Stimulated activated memory B cell treated with anti-CD40 and anti-IgM and Interleukin-4, amounts not matched to agents 10 μg/mL and 1 μg/mL and 100 μg/mL, for 72 hours (primary cell): ENCODE measurements at regions not wholly inside any gene's neighbourhood (a gene's known extent, or its start where the extent isn't known, plus 50 kb on each side); places are given as distances from the start of the nearest gene placed in this dataset.
A peak's percentile ranks its signal among the peaks of the same experiment; 100 is the strongest.
"Not testable (repeated sequence)": the region's sequence is repeated elsewhere in the genome, so short reads cannot be mapped to it uniquely, and the experiment has no call there.

ENCODE experiments used
- ATAC-seq: fragments of 150-1000 bp; cut with Tn5 transposase; 2 replicates; pipeline ENCODE4 v1.10.0; 2021
- H3K27ac Mint-ChIP-seq: one replicate; pipeline ENCODE4 v1.8.0; 2022; ENCODE audit warnings: mild to moderate bottlenecking, mixed read lengths
- H3K27me3 Mint-ChIP-seq: one replicate; pipeline ENCODE4 v1.8.0; 2022; ENCODE audit warnings: mixed read lengths
- H3K36me3 Mint-ChIP-seq: one replicate; pipeline ENCODE4 v1.8.0; 2022; ENCODE audit warnings: mixed read lengths
- H3K4me1 Mint-ChIP-seq: one replicate; pipeline ENCODE4 v1.8.0; 2022; ENCODE audit warnings: mixed read lengths
- H3K4me3 Mint-ChIP-seq: one replicate; pipeline ENCODE4 v1.8.0; 2022; ENCODE audit warnings: mild to moderate bottlenecking, moderate library complexity, mixed read lengths
- H3K9me3 Mint-ChIP-seq: one replicate; pipeline ENCODE4 v1.8.0; 2022; ENCODE audit warnings: mixed read lengths

DNA sequence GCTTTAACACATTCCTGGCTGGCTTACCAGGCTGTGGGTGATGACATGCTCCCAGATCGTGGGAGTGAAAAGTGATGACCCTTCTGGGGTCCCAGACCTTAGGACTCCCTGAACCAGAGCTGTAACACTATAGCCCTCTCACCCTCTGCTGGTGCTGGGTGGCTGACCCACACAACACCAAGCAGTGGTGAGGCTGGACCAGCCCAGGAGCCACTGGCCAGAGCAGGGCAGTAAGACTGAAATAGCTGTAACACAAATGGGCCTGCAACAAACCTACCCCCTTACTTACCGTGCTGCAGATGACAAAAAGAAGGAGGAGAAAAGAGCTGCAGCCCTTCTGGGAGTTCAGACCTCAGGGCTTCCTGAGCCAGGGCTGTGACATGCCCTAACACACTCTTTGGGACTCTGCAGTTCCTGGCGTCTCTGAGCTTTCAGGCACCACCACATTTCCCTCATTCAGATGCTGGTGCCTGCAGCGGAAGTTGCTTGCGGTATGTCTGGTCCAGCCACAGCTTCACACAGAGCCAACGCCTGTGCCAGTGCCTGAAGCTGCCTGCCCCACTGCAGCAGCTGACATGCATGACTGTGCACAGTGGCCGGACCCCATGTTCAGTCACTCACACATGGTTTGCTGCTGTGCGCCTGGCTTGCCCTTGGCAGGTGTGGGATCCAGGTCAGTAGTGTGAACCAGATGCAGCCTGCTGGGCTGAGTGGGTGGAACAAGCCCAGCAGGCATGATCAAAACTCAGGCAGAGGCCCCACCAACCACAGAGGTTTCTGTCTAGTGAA lies 1247.4 kb downstream of the EFNA5 start:
- Mint-ChIP-seq H3K4me1 (no peaks in the 10 kb centered on the region), H3K4me3 (no peak overlapping the region), H3K27ac (no peak overlapping the region), H3K27me3 (no peaks in the 10 kb centered on the region), H3K36me3 (no peaks in the 10 kb centered on the region), H3K9me3 (peaks cover 2% of the 10 kb centered on the region)
- ATAC-seq = peak; percentile 43

DNA sequence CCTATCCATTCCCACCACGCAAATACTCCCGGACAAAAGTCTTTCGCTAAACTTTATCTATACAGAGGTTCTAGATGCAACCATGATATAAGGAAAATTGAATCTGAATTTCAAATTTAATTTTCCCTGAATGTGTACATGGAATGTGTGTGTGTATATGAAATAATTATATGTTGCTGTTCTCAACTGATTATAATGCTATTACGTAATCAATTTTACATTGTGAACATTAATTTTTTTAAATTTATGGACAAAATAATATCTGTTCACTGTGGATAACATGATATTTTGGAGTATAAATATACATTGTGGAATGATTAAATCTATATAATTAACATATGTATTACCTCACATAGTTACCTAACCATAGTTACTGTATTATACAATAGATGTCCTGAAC lies 1250.6 kb downstream of the EFNA5 start:
- no peak for ATAC-seq
- no peak overlapping the region for H3K4me3 Mint-ChIP-seq
- H3K27me3 Mint-ChIP-seq = no peaks in the 10 kb centered on the region
- no peaks in the 10 kb centered on the region for H3K36me3 Mint-ChIP-seq
- H3K27ac Mint-ChIP-seq = no peak overlapping the region
- peaks cover 5% of the 10 kb centered on the region for H3K9me3 Mint-ChIP-seq
- no peaks in the 10 kb centered on the region for H3K4me1 Mint-ChIP-seq

DNA sequence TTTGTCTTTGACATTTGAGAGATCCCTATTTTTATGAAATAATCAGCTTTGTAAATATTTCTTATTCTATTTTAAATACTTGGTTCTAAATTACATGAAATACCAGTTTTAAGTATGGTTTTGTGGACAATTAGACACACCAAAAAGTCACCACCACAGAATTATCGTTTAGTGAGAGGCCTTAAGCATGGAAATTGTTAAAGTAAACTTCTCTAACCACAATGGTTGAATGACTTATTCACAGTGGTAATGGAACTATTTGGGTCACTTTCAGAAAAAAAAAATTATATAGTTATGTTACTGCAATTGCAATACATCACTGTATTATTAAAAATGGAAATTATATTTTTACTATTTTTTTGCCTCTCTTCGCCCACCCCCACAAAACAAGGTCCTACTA lies 1252.5 kb downstream of the EFNA5 start:
- ATAC-seq = no peak
- Mint-ChIP-seq H3K27me3 (no peaks in the 10 kb centered on the region), H3K27ac (no peak overlapping the region), H3K4me3 (no peak overlapping the region), H3K9me3 (peaks cover 5% of the 10 kb centered on the region), H3K36me3 (no peaks in the 10 kb centered on the region), H3K4me1 (no peaks in the 10 kb centered on the region)

DNA sequence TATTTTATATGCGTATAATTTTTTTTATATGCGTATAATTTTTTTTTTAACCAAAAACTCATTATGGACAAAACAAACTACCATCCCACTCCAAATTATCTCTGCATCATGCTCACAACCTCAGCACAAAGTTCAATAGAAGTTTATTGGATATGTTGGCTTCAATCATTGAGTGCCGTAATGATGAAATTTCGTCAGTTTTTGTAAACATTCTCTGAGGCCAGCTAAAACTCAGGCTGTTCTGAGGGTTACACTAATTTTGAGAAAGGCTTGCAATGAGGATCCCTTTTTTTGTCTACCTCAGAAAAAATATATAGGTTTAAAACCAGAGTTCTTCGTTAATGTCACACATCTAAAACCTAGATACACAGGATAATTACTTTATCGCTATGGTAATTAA lies 1253.2 kb downstream of the EFNA5 start:
- Mint-ChIP-seq H3K9me3 (peaks cover 5% of the 10 kb centered on the region), H3K27ac (no peak overlapping the region), H3K36me3 (no peaks in the 10 kb centered on the region), H3K4me1 (no peaks in the 10 kb centered on the region), H3K4me3 (no peak overlapping the region), H3K27me3 (no peaks in the 10 kb centered on the region)
- ATAC-seq = no peak

DNA sequence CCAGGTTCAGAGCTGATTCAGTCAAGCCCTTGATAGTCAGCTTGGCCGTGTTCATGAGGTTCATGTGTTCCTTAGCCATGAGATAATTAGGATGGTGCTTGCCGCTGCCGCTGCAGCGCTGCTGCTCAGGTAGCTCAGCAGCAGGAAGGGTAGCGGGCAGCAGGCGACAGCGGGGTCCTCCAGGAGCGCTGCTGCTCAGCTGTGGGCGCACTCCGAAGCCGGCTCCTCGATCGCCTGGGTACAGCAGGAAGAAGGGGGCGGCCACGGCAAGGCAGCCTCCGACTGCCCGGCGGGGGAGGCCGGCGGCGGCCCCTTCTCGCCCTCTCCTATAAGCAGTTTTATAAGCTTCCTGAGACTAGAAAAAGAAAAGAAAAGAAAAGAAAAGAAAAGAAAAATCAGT lies 1253.6 kb downstream of the EFNA5 start:
- Mint-ChIP-seq H3K36me3 (no peaks in the 10 kb centered on the region), H3K9me3 (peaks cover 5% of the 10 kb centered on the region), H3K27me3 (no peaks in the 10 kb centered on the region), H3K4me1 (no peaks in the 10 kb centered on the region), H3K4me3 (no peak overlapping the region), H3K27ac (no peak overlapping the region)
- ATAC-seq = no peak

DNA sequence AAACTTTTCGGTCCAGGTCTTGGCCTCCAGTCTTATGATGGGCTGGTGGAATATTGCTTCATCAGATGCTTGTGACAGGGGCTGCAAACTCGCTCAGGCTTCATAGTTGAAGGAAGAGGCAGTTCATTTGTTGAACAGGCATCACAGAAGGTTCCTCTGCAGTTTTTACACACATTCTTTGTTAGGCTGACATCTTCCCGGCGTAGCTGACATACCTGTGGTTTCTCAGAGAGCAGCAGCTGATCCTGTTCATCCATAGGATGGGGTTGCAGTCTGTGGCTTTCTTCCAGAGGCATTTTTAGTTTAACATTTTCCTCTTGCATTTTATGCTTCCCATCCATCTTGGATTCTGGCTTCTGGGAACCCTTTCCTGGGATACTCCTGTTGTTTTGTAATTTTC lies 1255.2 kb downstream of the EFNA5 start:
- Mint-ChIP-seq H3K27me3 (no peaks in the 10 kb centered on the region), H3K36me3 (no peaks in the 10 kb centered on the region), H3K4me1 (no peaks in the 10 kb centered on the region), H3K27ac (no peak overlapping the region), H3K9me3 (peaks cover 3% of the 10 kb centered on the region), H3K4me3 (no peak overlapping the region)
- ATAC-seq = no peak

DNA sequence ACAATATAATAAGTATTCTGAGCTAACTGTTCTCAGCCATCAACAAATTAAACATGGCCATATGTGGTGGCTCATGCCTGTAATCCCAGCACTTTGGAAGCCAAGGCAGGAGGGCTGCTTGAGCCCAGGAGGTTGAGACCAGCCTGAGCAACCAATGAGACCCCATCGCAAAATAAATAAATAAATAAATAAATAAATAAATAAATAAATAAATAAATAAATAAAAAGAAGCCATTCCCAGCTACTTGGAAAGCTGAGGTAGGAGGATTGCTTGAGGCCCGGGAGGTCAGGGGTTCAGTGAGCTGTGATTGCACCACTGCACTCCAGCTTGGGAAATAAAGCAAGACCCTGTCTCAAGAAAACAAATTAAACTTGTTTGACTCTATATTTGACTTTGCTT lies 1256.4 kb downstream of the EFNA5 start:
- Mint-ChIP-seq H3K4me1 (no peaks in the 10 kb centered on the region), H3K27ac (no peak overlapping the region), H3K9me3 (peaks cover 6% of the 10 kb centered on the region), H3K27me3 (no peaks in the 10 kb centered on the region), H3K4me3 (no peak overlapping the region), H3K36me3 (no peaks in the 10 kb centered on the region)
- ATAC-seq = no peak

DNA sequence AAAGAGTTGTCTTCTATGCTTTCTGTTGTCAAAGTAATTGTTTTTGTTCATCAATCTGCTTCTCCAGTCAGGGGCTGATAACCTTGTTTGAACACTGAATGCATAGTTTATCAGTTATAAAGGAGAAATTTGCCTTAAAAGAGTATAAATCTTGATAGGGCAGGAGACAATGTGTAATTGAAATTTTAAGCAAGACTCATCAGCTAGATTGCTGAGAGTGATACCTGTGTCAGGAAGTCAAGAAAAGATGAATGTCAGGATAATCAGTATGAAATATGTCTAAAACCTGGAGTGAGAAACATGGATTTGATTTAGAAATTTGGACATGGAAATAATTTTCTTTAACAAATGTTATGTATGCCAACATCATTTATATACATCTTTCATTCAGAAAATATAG lies 1258.1 kb downstream of the EFNA5 start:
- H3K36me3 Mint-ChIP-seq = no peaks in the 10 kb centered on the region
- H3K4me1 Mint-ChIP-seq = no peaks in the 10 kb centered on the region
- no peak overlapping the region for H3K27ac Mint-ChIP-seq
- no peak overlapping the region for H3K4me3 Mint-ChIP-seq
- H3K9me3 Mint-ChIP-seq = peaks cover 6% of the 10 kb centered on the region
- ATAC-seq = no peak
- no peaks in the 10 kb centered on the region for H3K27me3 Mint-ChIP-seq

DNA sequence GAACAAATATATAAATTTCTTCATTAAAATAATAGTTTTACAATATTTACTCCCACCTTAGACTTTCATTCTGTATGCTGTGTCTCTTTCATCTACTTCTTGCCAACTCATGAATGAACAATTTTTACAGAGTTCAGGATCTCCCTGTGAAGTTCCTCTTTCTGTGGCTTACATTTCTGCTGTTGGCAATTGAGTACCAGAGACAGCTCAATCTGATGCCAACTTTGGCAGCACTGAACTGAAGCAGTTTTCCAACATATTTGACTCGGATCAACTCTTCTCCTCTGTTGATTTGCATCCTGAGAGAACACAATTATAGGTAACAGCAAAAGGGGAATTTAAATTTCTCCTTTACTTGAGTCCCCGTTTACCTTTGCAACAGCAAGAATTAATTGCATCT lies 1262.2 kb downstream of the EFNA5 start:
- Mint-ChIP-seq H3K4me3 (no peak overlapping the region), H3K4me1 (no peaks in the 10 kb centered on the region), H3K27ac (no peak overlapping the region), H3K27me3 (no peaks in the 10 kb centered on the region), H3K36me3 (no peaks in the 10 kb centered on the region), H3K9me3 (peaks cover 3% of the 10 kb centered on the region)
- no peak for ATAC-seq

DNA sequence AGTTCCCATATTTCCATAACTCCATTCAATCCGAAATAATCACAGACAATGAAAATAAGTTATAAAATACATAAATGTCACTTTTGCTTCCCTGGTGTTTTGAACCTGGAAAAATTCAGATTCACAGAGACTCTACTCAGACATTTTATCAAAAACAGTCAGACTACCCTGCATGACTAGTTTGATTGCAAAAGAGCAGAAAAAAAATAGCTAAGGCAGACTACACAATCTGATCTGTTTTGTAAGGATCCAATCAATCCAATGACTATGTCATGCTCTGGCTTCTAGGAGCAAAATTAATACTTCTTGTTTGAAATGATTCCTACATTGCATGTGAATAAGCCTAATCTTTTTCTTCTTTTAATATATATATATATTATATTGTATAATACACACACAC lies 1262.6 kb downstream of the EFNA5 start:
- Mint-ChIP-seq H3K4me3 (no peak overlapping the region), H3K27ac (no peak overlapping the region), H3K27me3 (no peaks in the 10 kb centered on the region), H3K9me3 (peaks cover 3% of the 10 kb centered on the region), H3K4me1 (no peaks in the 10 kb centered on the region), H3K36me3 (no peaks in the 10 kb centered on the region)
- no peak for ATAC-seq

DNA sequence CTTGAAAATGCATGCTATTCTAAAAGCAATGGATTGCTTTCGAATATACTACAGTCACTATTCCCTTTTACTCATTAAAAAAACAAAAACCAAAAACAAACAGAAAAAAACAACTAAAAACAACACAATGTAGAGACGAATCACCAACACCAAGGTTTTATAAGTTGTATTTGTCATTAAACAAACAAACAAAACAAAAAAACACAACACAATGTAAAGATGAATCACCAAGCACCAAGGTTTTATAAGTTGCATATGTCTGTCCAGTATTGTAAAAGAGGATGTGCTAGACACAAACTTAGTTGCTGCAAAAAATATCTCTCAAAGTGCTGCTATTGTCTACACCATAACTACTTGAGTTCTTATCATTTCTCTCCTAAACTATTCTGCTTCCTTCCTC lies 1269.2 kb downstream of the EFNA5 start:
- Mint-ChIP-seq H3K4me1 (no peaks in the 10 kb centered on the region), H3K27me3 (no peaks in the 10 kb centered on the region), H3K27ac (no peak overlapping the region), H3K4me3 (no peak overlapping the region), H3K36me3 (no peaks in the 10 kb centered on the region), H3K9me3 (peaks cover 3% of the 10 kb centered on the region)
- ATAC-seq = no peak

DNA sequence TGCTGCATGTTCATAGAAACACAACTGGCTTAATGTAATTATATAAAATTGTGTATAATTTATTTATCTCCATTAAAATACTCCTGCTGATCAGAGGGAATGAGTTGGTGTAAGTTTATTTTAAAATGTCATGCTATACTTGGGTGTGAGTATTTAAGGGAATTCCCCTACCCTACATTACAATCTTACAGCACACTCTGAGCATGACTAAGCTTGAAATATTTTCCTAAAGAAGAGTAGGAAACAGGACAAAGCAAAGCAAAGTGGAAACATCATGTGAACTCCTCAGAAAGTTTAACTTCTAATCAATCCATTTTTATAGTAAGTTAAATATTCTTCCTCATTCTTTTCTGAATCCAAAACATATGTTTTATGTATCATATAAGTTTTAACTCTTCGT lies 1271.3 kb downstream of the EFNA5 start:
- no peak overlapping the region for H3K4me3 Mint-ChIP-seq
- H3K27ac Mint-ChIP-seq = no peak overlapping the region
- no peaks in the 10 kb centered on the region for H3K4me1 Mint-ChIP-seq
- no peaks in the 10 kb centered on the region for H3K27me3 Mint-ChIP-seq
- H3K36me3 Mint-ChIP-seq = no peaks in the 10 kb centered on the region
- ATAC-seq = no peak
- peaks cover 3% of the 10 kb centered on the region for H3K9me3 Mint-ChIP-seq

DNA sequence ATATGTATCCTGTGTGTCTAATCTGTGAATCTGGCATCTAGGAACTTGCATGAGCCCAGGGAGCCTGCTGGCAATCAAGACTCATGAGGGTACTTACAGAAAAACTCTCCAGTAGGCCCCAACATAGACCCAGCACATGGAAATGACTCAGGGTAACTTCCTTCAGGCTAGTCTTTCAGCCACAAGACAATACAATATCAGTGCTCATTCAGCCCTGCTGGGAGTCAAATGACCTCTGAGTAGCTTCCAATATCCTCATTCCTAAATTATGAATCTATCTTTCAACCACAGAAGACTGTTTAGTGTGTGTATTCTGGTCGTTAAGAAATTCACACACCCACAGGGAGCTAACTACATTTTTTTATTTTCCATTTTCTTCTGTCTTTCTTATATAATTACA lies 1273.0 kb downstream of the EFNA5 start:
- Mint-ChIP-seq H3K4me3 (no peak overlapping the region), H3K36me3 (no peaks in the 10 kb centered on the region), H3K9me3 (peaks cover 3% of the 10 kb centered on the region), H3K4me1 (no peaks in the 10 kb centered on the region), H3K27ac (no peak overlapping the region), H3K27me3 (no peaks in the 10 kb centered on the region)
- ATAC-seq = no peak

DNA sequence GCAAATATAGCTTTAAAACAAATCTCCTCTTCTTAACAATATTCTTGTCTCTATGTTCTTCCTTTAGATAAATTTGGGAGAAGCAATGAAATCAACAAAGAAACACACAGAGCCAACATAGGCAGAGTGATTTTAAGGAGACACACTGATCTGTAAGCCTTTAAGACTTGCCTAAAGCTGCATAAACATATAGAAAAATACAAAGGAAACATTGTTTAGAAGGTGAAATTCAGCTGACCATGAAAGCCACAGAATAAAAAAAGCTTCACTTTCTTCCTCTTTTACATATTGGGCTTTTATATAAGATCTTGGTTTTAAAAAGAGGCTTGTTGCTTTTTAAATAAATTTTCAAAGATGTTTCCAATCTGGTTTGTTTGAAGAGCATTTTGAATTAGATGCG lies 1277.5 kb downstream of the EFNA5 start:
- Mint-ChIP-seq H3K27me3 (no peaks in the 10 kb centered on the region), H3K4me1 (no peaks in the 10 kb centered on the region), H3K9me3 (no peaks in the 10 kb centered on the region), H3K4me3 (no peak overlapping the region), H3K27ac (no peak overlapping the region), H3K36me3 (no peaks in the 10 kb centered on the region)
- ATAC-seq = no peak

DNA sequence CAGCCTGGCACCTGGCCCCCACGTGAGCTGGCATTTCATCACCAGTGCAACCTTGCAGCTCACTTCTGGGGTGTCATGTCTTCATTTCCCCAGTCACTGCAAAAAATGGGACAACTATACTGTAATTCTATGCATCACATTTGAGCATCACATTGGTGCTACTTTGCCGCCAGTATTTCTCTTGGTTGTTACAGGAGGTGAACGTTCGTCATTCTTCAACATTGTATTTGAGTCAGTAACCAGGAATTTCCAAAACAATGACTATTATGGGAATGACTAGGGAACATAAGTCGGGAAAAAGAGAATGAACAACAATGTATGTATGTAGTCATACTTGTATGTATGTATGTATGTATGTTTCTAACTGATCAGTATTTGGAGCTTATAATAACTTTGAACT lies 1278.0 kb downstream of the EFNA5 start:
- no peaks in the 10 kb centered on the region for H3K36me3 Mint-ChIP-seq
- H3K27me3 Mint-ChIP-seq = no peaks in the 10 kb centered on the region
- H3K27ac Mint-ChIP-seq = no peak overlapping the region
- no peaks in the 10 kb centered on the region for H3K9me3 Mint-ChIP-seq
- ATAC-seq = no peak
- H3K4me3 Mint-ChIP-seq = no peak overlapping the region
- no peaks in the 10 kb centered on the region for H3K4me1 Mint-ChIP-seq

DNA sequence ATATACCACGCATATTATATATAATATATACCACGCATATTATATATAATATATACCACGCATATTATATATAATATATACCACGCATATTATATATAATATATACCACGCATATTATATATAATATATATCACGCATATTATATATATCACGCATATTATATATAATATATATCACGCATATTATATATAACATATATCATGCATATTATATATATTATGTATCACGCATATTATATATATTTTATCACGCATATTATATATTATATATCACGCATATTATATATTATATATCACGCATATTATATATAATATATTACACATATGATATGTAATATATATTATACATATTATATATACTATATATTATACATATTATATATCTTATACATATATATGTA lies 1283.0 kb downstream of the EFNA5 start:
- not testable (repeated sequence) for H3K4me1 Mint-ChIP-seq, ATAC-seq, H3K27me3 Mint-ChIP-seq, H3K36me3 Mint-ChIP-seq, H3K27ac Mint-ChIP-seq, H3K9me3 Mint-ChIP-seq, H3K4me3 Mint-ChIP-seq

DNA sequence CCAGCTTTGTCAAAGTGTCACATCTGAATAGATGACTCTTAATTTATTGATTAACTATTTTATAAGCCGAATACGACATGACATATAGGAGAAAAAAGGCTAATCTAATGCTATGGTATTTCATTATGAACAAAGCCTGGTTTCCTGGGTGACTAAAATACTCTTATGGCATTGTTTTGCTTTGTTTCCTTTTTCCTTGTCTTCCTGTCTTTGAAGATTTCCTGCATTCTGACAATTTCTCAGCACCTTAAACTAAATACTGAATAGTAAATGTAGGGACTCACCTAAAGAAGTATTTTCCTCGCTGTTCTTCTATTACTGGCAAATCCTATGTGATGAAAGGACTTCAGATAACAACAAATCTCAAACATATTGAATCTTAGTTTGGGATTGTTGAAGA lies 1284.5 kb downstream of the EFNA5 start:
- no peaks in the 10 kb centered on the region for H3K36me3 Mint-ChIP-seq
- H3K27ac Mint-ChIP-seq = no peak overlapping the region
- H3K9me3 Mint-ChIP-seq = no peaks in the 10 kb centered on the region
- no peak overlapping the region for H3K4me3 Mint-ChIP-seq
- ATAC-seq = no peak
- no peaks in the 10 kb centered on the region for H3K27me3 Mint-ChIP-seq
- H3K4me1 Mint-ChIP-seq = no peaks in the 10 kb centered on the region
